H9 (cell line): ENCODE measurements at regions not wholly inside any gene's neighbourhood (a gene's known extent, or its start where the extent isn't known, plus 50 kb on each side); places are given as distances from the start of the nearest gene placed in this dataset.

Experiments used
- DNase-seq: peaks from one replicate; pipeline ENCODE4 v3.0.0-alpha.2; 2017
- H2AFZ ChIP-seq: one replicate; pipeline ENCODE4 v1.6.1; 2013; ENCODE audit warnings: mild to moderate bottlenecking, low read length, control low read depth, moderate library complexity
- H2AK5ac ChIP-seq: 2 replicates; pipeline ENCODE4 v1.6.1; 2013; ENCODE audit warnings: low read length, control low read depth, mixed read lengths; ENCODE audit not compliant: insufficient read length
- H2BK120ac ChIP-seq: one replicate; pipeline ENCODE4 v1.6.1; 2013; ENCODE audit warnings: low read depth, mild to moderate bottlenecking, low read length, control low read depth, inconsistent platforms; ENCODE audit not compliant: poor library complexity, severe bottlenecking
- H2BK12ac ChIP-seq: 2 replicates; pipeline ENCODE4 v1.6.1; 2013; ENCODE audit warnings: low read length, control low read depth, mixed read lengths, low read depth; ENCODE audit not compliant: insufficient read length
- H2BK15ac ChIP-seq: 2 replicates; pipeline ENCODE4 v1.6.1; 2013; ENCODE audit warnings: low read depth, low read length, control low read depth
- H2BK20ac ChIP-seq: one replicate; pipeline ENCODE4 v1.6.1; 2013; ENCODE audit warnings: low read depth, mild to moderate bottlenecking, low read length, control low read depth, inconsistent platforms; ENCODE audit not compliant: poor library complexity, severe bottlenecking
- H2BK5ac ChIP-seq: 2 replicates; pipeline ENCODE4 v1.6.1; 2013; ENCODE audit warnings: low read length, control low read depth, mixed read lengths; ENCODE audit not compliant: insufficient read length
- H3K14ac ChIP-seq: 2 replicates; pipeline ENCODE4 v1.6.1; 2013; ENCODE audit warnings: low read length, control low read depth; ENCODE audit not compliant: insufficient read depth
- H3K18ac ChIP-seq: 2 replicates; pipeline ENCODE4 v1.6.1; 2013; ENCODE audit warnings: low read depth, mild to moderate bottlenecking, mixed read lengths, low read length, control low read depth; ENCODE audit not compliant: insufficient read length
- H3K23ac ChIP-seq: 2 replicates; pipeline ENCODE4 v1.6.1; 2013; ENCODE audit warnings: low read length, control low read depth, mixed read lengths, low read depth; ENCODE audit not compliant: insufficient read length
- H3K23me2 ChIP-seq: 2 replicates; pipeline ENCODE4 v1.6.1; 2013; ENCODE audit warnings: low read depth, mild to moderate bottlenecking, mixed read lengths, low read length, control low read depth; ENCODE audit not compliant: insufficient read length, poor library complexity, severe bottlenecking
- H3K27ac ChIP-seq: 2 replicates; pipeline ENCODE4 v1.5.1; 2013; ENCODE audit warnings: low read length, control low read depth, mixed read lengths, low read depth; ENCODE audit not compliant: insufficient read length
- H3K27me3 ChIP-seq: 2 replicates; pipeline ENCODE4 v1.6.1; 2013; ENCODE audit warnings: low read length, control low read depth, inconsistent platforms; ENCODE audit not compliant: insufficient read depth
- H3K4ac ChIP-seq: 2 replicates; pipeline ENCODE4 v1.6.1; 2013; ENCODE audit warnings: low read depth, mild to moderate bottlenecking, control low read depth, inconsistent platforms, low read length, moderate library complexity
- H3K4me1 ChIP-seq: 2 replicates; pipeline ENCODE4 v1.6.1; 2013; ENCODE audit warnings: low read length, control low read depth, inconsistent platforms; ENCODE audit not compliant: insufficient read depth
- H3K4me2 ChIP-seq: 2 replicates; pipeline ENCODE4 v1.6.1; 2013; ENCODE audit warnings: low read length, control low read depth, mixed read lengths; ENCODE audit not compliant: insufficient read length, insufficient read depth
- H3K56ac ChIP-seq: 2 replicates; pipeline ENCODE4 v1.6.1; 2013; ENCODE audit warnings: low read depth, mild to moderate bottlenecking, mixed read lengths, low read length, control low read depth; ENCODE audit not compliant: insufficient read length
- H3K79me1 ChIP-seq: 2 replicates; pipeline ENCODE4 v1.6.1; 2013; ENCODE audit warnings: low read depth, mild to moderate bottlenecking, moderate library complexity, low read length, control low read depth, inconsistent platforms; ENCODE audit not compliant: insufficient read depth, poor library complexity, severe bottlenecking
- H3K79me2 ChIP-seq: 2 replicates; pipeline ENCODE4 v1.6.1; 2013; ENCODE audit warnings: low read length, control low read depth, inconsistent platforms; ENCODE audit not compliant: insufficient read depth
- H3K9ac ChIP-seq: 2 replicates; pipeline ENCODE4 v1.6.1; 2013; ENCODE audit warnings: low read length, control low read depth, mixed read lengths; ENCODE audit not compliant: insufficient read length; ENCODE audit errors: extremely low read depth
- H3K9me3 ChIP-seq: one replicate; pipeline ENCODE4 v1.6.1; 2013; ENCODE audit warnings: low read depth, low read length, inconsistent platforms; ENCODE audit not compliant: control insufficient read depth
- H3T11ph ChIP-seq: one replicate; pipeline ENCODE4 v1.6.1; 2013; ENCODE audit warnings: mild to moderate bottlenecking, low read length, control low read depth, inconsistent platforms
- H4K20me1 ChIP-seq: one replicate; pipeline ENCODE4 v1.6.1; 2013; ENCODE audit not compliant: control insufficient read depth, insufficient read length, insufficient read depth
- H4K5ac ChIP-seq: 2 replicates; pipeline ENCODE4 v1.6.1; 2013; ENCODE audit warnings: low read depth, mild to moderate bottlenecking, mixed read lengths, low read length, control low read depth; ENCODE audit not compliant: insufficient read length
- H4K8ac ChIP-seq: replicated peaks from 2 replicates; pipeline ENCODE4 v1.6.1; 2013; ENCODE audit warnings: low read length, control low read depth, mixed read lengths, low read depth; ENCODE audit not compliant: insufficient read length
- H4K91ac ChIP-seq: 2 replicates; pipeline ENCODE4 v1.6.1; 2013; ENCODE audit warnings: low read depth, mild to moderate bottlenecking, moderate library complexity, mixed read lengths, low read length, control low read depth; ENCODE audit not compliant: insufficient read length
- H3K27ac Mint-ChIP-seq, 3 experiments: 2 replicates in 2 of 3; 3 replicates in 1 of 3; pipeline ENCODE4 v1.8.0; 2020 to 2021; ENCODE audit warnings: mixed read lengths in 3 of 3, mild to moderate bottlenecking in 1 of 3, moderate library complexity in 1 of 3
- H3K27me3 Mint-ChIP-seq: 2 replicates; pipeline ENCODE4 v1.8.0; 2021; ENCODE audit warnings: low read depth, mild to moderate bottlenecking, moderate library complexity, mixed read lengths
- H3K36me3 Mint-ChIP-seq, 3 experiments: 2 replicates in 2 of 3; 3 replicates in 1 of 3; pipeline ENCODE4 v1.8.0; 2020 to 2021; ENCODE audit warnings: low read depth in 3 of 3, mixed read lengths in 3 of 3; ENCODE audit not compliant: insufficient read depth in 1 of 3
- H3K4me1 Mint-ChIP-seq, 2 experiments: 2 replicates each; pipeline ENCODE4 v1.8.0; 2020; ENCODE audit warnings: mixed read lengths in 2 of 2
- H3K4me3 Mint-ChIP-seq, 2 experiments: 2 replicates in 1 of 2; 3 replicates in 1 of 2; pipeline ENCODE4 v1.8.0; 2020 to 2021; ENCODE audit warnings: mild to moderate bottlenecking in 2 of 2, mixed read lengths in 2 of 2, moderate library complexity in 1 of 2
- H3K9me3 Mint-ChIP-seq, 2 experiments: 2 replicates in 1 of 2; 3 replicates in 1 of 2; pipeline ENCODE4 v1.8.0; 2020; ENCODE audit warnings: mild to moderate bottlenecking in 2 of 2, mixed read lengths in 2 of 2, moderate library complexity in 1 of 2
- CTCF ChIP-seq: fragments of 200-600 bp; sonication (generic); conservative IDR thresholded peaks from 3 replicates; pipeline ENCODE4 v1.8.0; 2021; ENCODE audit warnings: antibody characterized with exemption, mild to moderate bottlenecking
- WGBS: extraction: QIAGEN DNeasy Blood & Tissue Kit; methylation state at CpG from one replicate; pipeline ENCODE4 v1.1.7; 2013; ENCODE audit warnings: missing lambda C conversion rate, low lambda C conversion rate, mixed read lengths; ENCODE audit not compliant: insufficient read length; ENCODE audit errors: extremely low coverage; 5-methylcytosine and 5-hydroxymethylcytosine counted together

GRCh38 chr13:106178816-106179215 lies 356.6 kb downstream of the EFNB2 start:
- no peak overlapping the region for H3K4me2 ChIP-seq
- H3K79me1 ChIP-seq = no peaks in the 10 kb centered on the region
- H2BK120ac ChIP-seq = no peak overlapping the region
- H2BK15ac ChIP-seq = no peak overlapping the region
- H2AFZ ChIP-seq = no peak overlapping the region
- no peak overlapping the region for H2AK5ac ChIP-seq
- H4K5ac ChIP-seq = no peak overlapping the region
- H3K4me1 Mint-ChIP-seq = peaks cover under 1 to 3% of the 10 kb centered on the region in 2 experiments; a peak in 3 of 4 replicates
- H3K36me3 Mint-ChIP-seq = no peaks in the 10 kb centered on the region
- H4K20me1 ChIP-seq = no peaks in the 10 kb centered on the region
- H4K91ac ChIP-seq = no peak overlapping the region
- no peak overlapping the region for H2BK20ac ChIP-seq
- no peak overlapping the region for H3K18ac ChIP-seq
- H3K14ac ChIP-seq = no peak overlapping the region
- TF ChIP-seq CTCF = no peak
- no peaks in the 10 kb centered on the region for H3K4me1 ChIP-seq
- no peaks in the 10 kb centered on the region for H3K9me3 Mint-ChIP-seq
- H3K9me3 ChIP-seq = no peaks in the 10 kb centered on the region
- H3K23me2 ChIP-seq = no peaks in the 10 kb centered on the region
- H3K27ac Mint-ChIP-seq = no peak overlapping the region
- H3K4me3 Mint-ChIP-seq = no peak overlapping the region
- H3T11ph ChIP-seq = no peak overlapping the region
- H3K23ac ChIP-seq = no peak overlapping the region
- H2BK5ac ChIP-seq = no peak overlapping the region
- H3K9ac ChIP-seq = no peak overlapping the region
- no peaks in the 10 kb centered on the region for H3K27me3 Mint-ChIP-seq
- no peak overlapping the region for H3K27ac ChIP-seq
- H3K27me3 ChIP-seq = no peaks in the 10 kb centered on the region
- DNase-seq = no peak
- no peaks in the 10 kb centered on the region; the same call in 1 of the 2 replicates for H3K79me2 ChIP-seq
- no peak overlapping the region for H3K56ac ChIP-seq
- H4K8ac ChIP-seq = no peak overlapping the region
- WGBS = no CpG with 5 or more reads among the region's 3 CpGs
- H3K4ac ChIP-seq = no peak overlapping the region
- H2BK12ac ChIP-seq = no peak overlapping the region
